Thyroid gland (tissue), 4 donors: ENCODE measurements at regions not wholly inside any gene's neighbourhood (a gene's known extent, or its start where the extent isn't known, plus 50 kb on each side); places are given as distances from the start of the nearest gene placed in this dataset.

Source experiments
- DNase-seq, 2 donors: peaks; one replicate each; pipeline ENCODE4 v3.0.0-alpha.2; 2019
- H3K27ac ChIP-seq, 3 donors: fragments of 200-600 bp; sonication (generic); 1 replicate in 2 of 3; 2 replicates in 1 of 3; pipeline ENCODE4 v1.5.1; 2016 to 2019; ENCODE audit warnings: mild to moderate bottlenecking in 1 of 3, moderate library complexity in 1 of 3
- H3K27me3 ChIP-seq: fragments of 200-600 bp; sonication (generic); one replicate; pipeline ENCODE4 v1.5.1; 2019
- H3K36me3 ChIP-seq, 2 donors: fragments of 200-600 bp; sonication (generic); one replicate each; pipeline ENCODE4 v1.5.1; 2016 to 2019
- H3K4me1 ChIP-seq, 2 donors: fragments of 200-600 bp; sonication (generic); one replicate each; pipeline ENCODE4 v1.5.1; 2017 to 2019
- H3K4me3 ChIP-seq, 3 donors: fragments of 200-600 bp; sonication (generic); replicated peaks in 1 of 3; 1 replicate in 2 of 3; 2 replicates in 1 of 3; pipeline ENCODE4 v1.5.1; 2016; ENCODE audit warnings: mild to moderate bottlenecking in 1 of 3
- H3K9me3 ChIP-seq: fragments of 200-600 bp; sonication (generic); one replicate; pipeline ENCODE4 v1.5.1; 2017
- POLR2A ChIP-seq, 2 donors: fragments of 450-650 bp; IDR thresholded peaks; one replicate each; pipeline ENCODE4 v1.6.1; 2017; ENCODE audit warnings: antibody characterized with exemption in 2 of 2, mild to moderate bottlenecking in 2 of 2, moderate library complexity in 1 of 2
- WGBS, 2 donors: methylation state at CpG; one replicate each; pipeline ENCODE4 v1.1.5; 2017; 5-methylcytosine and 5-hydroxymethylcytosine counted together
- intact Hi-C: fragments of 100-400 bp; cut with DNase I; formaldehyde crosslinking; loops from one replicate; pipeline ENCODE4 v1.15.1; 2023
- TF ChIP-seq, protein P1 (sequence below), 6 experiments: fragments of 200-600 bp in 3 of 6; fragments of 450-650 bp in 3 of 6; sonication (generic) in 3 of 6; IDR thresholded peaks; one replicate each; pipeline ENCODE4 v1.5.1; 2016 to 2019; ENCODE audit warnings: antibody characterized with exemption in 6 of 6, mild to moderate bottlenecking in 2 of 6, inconsistent platforms in 1 of 6, moderate library complexity in 1 of 6

DNA sequence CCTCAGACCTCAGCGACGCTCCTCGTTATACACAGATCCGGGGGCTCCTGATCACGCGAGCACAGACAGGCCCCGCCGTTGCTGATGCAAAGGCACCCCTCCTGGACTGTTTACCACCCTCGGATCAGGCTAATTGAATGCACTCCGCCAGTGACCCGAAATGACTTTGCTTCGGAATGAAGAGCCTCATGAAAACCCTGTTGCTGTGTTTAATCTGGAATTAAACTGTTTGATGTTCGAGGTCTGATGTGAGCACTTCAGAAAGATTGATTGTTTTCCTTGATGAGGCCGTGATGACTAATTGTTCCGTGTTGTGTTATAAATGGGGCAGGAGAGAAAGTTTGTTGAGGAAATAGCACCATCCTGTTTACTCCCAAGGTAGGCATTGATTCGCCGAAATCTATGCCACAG lies 190.5 kb upstream of the PPP1R26 start:
- Histone ChIP-seq H3K27me3 (no peaks in the 10 kb centered on the region), H3K36me3 (no peaks in the 10 kb centered on the region), H3K4me3 (no peak overlapping the region), H3K9me3 (no peaks in the 10 kb centered on the region), H3K4me1 (no peaks in the 10 kb centered on the region), H3K27ac (no peak overlapping the region)
- intact Hi-C loops, result no loop called here
- TF ChIP-seq, protein P1, sequence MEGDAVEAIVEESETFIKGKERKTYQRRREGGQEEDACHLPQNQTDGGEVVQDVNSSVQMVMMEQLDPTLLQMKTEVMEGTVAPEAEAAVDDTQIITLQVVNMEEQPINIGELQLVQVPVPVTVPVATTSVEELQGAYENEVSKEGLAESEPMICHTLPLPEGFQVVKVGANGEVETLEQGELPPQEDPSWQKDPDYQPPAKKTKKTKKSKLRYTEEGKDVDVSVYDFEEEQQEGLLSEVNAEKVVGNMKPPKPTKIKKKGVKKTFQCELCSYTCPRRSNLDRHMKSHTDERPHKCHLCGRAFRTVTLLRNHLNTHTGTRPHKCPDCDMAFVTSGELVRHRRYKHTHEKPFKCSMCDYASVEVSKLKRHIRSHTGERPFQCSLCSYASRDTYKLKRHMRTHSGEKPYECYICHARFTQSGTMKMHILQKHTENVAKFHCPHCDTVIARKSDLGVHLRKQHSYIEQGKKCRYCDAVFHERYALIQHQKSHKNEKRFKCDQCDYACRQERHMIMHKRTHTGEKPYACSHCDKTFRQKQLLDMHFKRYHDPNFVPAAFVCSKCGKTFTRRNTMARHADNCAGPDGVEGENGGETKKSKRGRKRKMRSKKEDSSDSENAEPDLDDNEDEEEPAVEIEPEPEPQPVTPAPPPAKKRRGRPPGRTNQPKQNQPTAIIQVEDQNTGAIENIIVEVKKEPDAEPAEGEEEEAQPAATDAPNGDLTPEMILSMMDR (IDR thresholded peaks at IDR 0.05), result no peak
- no peak for TF ChIP-seq POLR2A (IDR thresholded peaks at IDR 0.05)
- 75 to 79% methylated on average over 17 of the region's 17 CpGs for WGBS, 2 donors
- DNase-seq, result no peak

DNA sequence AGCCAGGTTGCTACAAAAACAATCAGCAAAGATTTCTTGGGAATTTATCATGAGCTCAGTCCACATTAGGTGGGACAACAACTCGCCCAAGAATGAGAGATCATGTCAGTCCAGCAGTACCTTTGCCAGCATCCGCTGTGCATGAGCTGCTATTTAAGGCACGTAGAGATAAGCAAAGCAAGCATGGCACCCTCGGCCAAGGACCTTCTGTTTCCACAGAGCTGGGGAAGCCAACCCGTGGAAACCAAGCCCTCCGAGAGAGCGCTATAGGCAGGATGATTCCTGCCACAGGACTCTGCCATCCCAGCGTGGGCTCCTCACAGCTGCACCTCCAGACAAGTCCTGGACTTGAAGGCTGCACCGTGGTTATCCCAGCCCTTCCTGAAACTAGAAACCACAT lies 189.5 kb upstream of the PPP1R26 start:
- DNase-seq, result no peak
- Histone ChIP-seq H3K4me3 (no peak overlapping the region), H3K4me1 (no peaks in the 10 kb centered on the region), H3K27ac (no peak overlapping the region), H3K9me3 (no peaks in the 10 kb centered on the region), H3K36me3 (no peaks in the 10 kb centered on the region), H3K27me3 (no peaks in the 10 kb centered on the region)
- WGBS, 2 donors, result 77 to 81% methylated on average over 8 to 9 of the region's 9 CpGs
- intact Hi-C loops, result no loop called here
- no peak for TF ChIP-seq POLR2A (IDR thresholded peaks at IDR 0.05)
- TF ChIP-seq, protein P1 (IDR thresholded peaks at IDR 0.05), result no peak

DNA sequence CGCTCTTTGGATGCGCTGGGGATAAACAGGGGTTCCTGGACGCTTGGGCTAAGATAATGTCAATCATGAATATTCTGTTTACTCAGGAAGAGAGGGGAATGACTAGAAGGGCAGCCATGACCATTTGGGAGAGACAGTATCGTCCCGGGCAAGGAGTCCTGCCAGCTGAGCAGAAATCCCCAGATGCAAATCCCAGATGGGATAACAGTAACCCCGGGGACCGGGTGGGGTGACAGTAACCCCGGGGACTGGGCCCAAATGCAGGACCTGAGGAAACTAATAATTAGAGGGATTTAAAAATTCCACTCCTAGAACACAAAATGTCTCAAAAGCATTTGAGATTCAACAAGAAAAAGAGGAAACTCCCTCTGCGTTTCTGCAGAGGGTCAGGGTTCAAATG lies 189.0 kb upstream of the PPP1R26 start:
- Histone ChIP-seq H3K27ac (no peak overlapping the region), H3K4me1 (no peaks in the 10 kb centered on the region), H3K27me3 (no peaks in the 10 kb centered on the region), H3K36me3 (no peaks in the 10 kb centered on the region), H3K4me3 (no peak overlapping the region), H3K9me3 (no peaks in the 10 kb centered on the region)
- no peak for DNase-seq
- intact Hi-C loops, result no loop called here
- TF ChIP-seq, protein P1 (IDR thresholded peaks at IDR 0.05), result no peak
- no peak for TF ChIP-seq POLR2A (IDR thresholded peaks at IDR 0.05)
- 79 to 87% methylated on average over 9 of the region's 9 CpGs for WGBS, 2 donors

DNA sequence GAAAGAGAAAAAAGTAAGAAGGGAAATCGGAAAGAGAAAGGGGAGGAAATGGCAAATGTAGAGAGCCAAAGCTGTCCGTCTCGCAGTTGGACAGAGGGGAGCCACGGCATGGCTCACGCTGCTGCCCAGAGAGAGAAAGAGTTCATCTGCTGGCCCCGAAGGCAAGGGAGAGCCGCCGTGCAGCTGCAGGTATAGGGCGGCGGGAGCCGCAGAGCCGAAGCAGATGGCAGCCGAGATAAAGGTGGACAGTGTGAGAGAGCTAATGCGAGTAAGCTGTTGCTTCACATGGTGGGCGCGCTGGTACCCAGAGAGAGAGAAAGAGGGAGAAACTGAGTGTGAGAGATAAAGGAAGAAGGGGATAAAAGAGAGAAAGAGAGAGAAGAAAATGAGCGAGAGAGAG lies 188.4 kb upstream of the PPP1R26 start:
- Histone ChIP-seq H3K4me3 (no peak overlapping the region), H3K36me3 (no peaks in the 10 kb centered on the region), H3K27me3 (no peaks in the 10 kb centered on the region), H3K27ac (no peak overlapping the region), H3K4me1 (no peaks in the 10 kb centered on the region), H3K9me3 (no peaks in the 10 kb centered on the region)
- DNase-seq, result no peak
- intact Hi-C loops, result no loop called here
- 65 to 69% methylated on average over 17 of the region's 17 CpGs for WGBS, 2 donors
- no peak for TF ChIP-seq POLR2A (IDR thresholded peaks at IDR 0.05)
- TF ChIP-seq, protein P1 (IDR thresholded peaks at IDR 0.05), result no peak

DNA sequence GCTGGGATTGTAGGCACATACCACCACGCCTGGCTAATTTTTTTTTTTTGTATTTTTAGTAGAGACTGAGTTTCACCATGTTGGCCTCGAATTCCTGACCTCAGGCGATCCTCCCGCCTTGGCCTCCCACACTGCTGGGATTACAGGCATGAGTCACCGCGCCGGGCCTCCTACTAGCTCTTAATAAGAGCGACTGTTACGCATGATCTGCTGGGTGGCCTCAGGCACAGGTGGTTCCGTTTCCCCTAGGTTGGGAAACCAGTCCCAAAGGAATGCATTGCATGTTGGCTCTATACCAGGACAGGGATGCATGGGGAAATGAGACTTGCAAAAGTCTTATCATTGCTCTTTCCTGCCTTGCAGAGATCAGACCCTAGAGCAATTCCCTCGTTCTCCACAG lies 184.7 kb upstream of the PPP1R26 start:
- intact Hi-C loops, result no loop called here
- Histone ChIP-seq H3K36me3 (no peaks in the 10 kb centered on the region), H3K4me1 (peaks cover 0 to 13% of the 10 kb centered on the region in 2 donors), H3K27ac (no peak overlapping the region), H3K27me3 (no peaks in the 10 kb centered on the region), H3K4me3 (no peak overlapping the region), H3K9me3 (no peaks in the 10 kb centered on the region)
- WGBS, 2 donors, result 88 to 96% methylated on average over 11 of the region's 11 CpGs
- no peak for DNase-seq
- TF ChIP-seq POLR2A (IDR thresholded peaks at IDR 0.05), result no peak
- TF ChIP-seq, protein P1 (IDR thresholded peaks at IDR 0.05), result no peak
